ENCODE measurements at regions not wholly inside any gene's neighbourhood (a gene's known extent, or its start where the extent isn't known, plus 50 kb on each side); places are given as distances from the start of the nearest gene placed in this dataset.
"Not testable (repeated sequence)": the region's sequence is repeated elsewhere in the genome, so short reads cannot be mapped to it uniquely, and the experiment has no call there.

DNA sequence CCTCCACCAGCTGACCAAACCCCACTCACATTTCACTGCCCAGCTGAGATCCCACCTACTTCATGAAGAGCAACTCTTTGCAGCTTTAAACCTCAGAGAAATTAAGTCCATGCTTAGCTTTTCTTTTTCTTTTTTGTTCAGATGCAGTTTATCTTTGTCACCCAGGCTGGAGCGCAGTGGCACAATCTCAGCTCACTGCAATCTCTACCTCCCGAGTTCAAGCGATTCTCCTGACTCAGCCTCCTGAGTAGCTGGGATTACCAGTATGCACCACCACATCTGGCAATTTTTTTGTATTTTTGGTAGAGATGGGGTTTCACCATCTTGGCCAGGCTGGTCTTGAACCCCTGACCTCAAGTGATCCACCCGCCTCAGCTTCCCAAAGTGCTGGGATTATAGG, 70.1 kb upstream of the ZSCAN2 start:
- ATAC-seq; intact Hi-C loops (cut with DNase I): not testable (repeated sequence)

GRCh38 chr15:84531223-84531622, 69.6 kb upstream of the ZSCAN2 start:
- intact Hi-C loops (cut with DNase I); DNase-seq (ENCODE audit: low spot score); ATAC-seq: not testable (repeated sequence)

More for the DNA sequence above, 70.1 kb upstream of the ZSCAN2 start:
- not testable (repeated sequence) for DNase-seq (ENCODE audit: low spot score)

DNA sequence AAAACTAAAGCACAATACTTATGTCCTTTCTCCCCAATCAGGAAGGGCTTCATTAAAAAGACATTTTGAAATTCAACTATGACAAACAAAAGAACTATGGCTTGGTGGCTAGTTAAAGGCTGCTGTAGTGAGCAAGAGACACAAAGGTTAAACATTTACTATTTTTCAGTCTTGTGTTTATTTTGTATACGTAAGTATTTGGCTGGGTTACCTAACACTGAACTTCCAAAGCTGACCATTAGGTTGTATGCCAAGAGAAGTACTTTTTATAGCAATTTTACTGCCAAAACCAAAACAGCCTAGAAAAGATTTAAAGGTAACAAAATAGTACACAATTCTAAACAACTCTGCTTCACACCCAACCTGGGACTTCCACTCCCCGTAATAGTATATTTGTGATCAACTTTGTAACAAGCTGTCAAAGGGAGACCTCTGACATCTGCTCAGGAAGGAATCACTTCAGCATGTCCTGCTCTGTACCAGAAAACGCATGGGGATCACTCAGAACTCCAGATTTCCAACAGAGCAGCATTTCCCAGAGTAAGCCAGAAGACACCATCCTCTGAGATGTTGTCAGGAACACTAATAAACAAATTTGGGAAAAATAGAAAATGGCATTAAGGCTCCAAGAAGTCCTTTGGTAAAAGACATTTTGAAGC, 69.0 kb upstream of the ZSCAN2 start:
- ATAC-seq; DNase-seq (ENCODE audit: low spot score); intact Hi-C loops (cut with DNase I): not testable (repeated sequence)

DNA sequence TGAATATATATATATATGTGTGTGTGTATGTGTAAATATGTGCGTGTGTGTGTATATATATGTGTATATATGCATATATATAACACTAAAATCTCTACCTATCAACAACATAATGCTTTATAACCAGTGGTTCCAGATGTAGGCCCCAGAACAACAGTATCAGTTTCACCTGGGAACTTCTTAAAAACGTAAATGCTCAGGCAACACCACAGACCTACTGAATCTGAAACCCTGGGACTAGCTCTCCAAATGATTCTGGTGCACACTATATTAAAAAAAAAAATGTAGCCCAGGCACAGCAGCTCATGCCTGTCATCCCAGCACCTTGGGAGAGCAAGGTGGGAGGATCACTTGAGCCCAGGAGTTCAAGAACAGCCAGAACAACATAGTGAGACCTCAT, 67.1 kb upstream of the ZSCAN2 start:
- intact Hi-C loops (cut with DNase I); ATAC-seq; DNase-seq (ENCODE audit: low spot score): not testable (repeated sequence)

- intact Hi-C loops (cut with DNase I); ATAC-seq; DNase-seq (ENCODE audit: low spot score): not testable (repeated sequence)
These were observed 66.1 kb upstream of the ZSCAN2 start for GRCh38 chr15:84534561-84535235.

DNA sequence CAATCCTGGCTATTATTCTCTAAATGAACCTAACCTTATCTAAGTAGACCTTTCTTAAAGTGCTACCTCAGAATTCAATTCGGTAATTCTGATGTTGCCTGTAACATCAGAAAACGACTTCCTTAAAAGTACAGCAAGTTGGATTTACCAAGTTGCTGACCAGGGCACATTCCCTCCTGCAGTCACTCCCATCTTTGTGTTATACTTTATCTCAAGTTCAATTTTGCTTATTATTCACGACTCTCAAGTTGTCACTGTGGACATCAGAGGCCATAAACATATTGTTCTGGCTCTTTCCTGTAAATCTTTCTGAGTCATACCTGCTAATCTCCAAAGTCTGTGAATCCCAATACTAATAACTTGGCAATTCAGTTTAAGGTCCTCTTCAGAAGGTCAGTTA, 64.6 kb upstream of the ZSCAN2 start:
- intact Hi-C loops (cut with DNase I); ATAC-seq: not testable (repeated sequence)

DNA sequence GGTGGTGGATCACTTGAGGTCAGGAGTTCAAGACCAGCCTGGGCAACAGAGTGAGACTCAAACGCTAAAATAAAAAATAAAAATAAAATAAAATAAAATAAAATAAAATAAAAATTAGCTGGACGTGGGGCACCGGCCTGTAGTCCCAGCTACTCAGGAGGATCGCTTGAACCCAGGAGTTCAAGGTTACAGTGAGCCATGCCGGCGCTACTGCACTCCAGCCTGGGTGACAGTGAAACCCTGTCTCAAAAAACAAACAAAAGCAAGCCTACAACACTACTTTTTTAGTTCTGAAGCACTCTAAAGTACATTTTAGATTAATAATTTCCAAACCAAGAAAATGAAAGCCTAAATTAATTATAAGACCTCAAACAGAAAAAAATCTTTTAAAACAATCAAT, 56.2 kb upstream of the ZSCAN2 start:
- ATAC-seq; intact Hi-C loops (cut with DNase I); DNase-seq (ENCODE audit: low spot score): not testable (repeated sequence)

More for the DNA sequence above, 64.6 kb upstream of the ZSCAN2 start:
- not testable (repeated sequence) for DNase-seq (ENCODE audit: low spot score)

GRCh38 chr15:84547150-84547549, 53.7 kb upstream of the ZSCAN2 start:
- DNase-seq (ENCODE audit: low spot score); ATAC-seq; intact Hi-C loops (cut with DNase I): not testable (repeated sequence)

DNA sequence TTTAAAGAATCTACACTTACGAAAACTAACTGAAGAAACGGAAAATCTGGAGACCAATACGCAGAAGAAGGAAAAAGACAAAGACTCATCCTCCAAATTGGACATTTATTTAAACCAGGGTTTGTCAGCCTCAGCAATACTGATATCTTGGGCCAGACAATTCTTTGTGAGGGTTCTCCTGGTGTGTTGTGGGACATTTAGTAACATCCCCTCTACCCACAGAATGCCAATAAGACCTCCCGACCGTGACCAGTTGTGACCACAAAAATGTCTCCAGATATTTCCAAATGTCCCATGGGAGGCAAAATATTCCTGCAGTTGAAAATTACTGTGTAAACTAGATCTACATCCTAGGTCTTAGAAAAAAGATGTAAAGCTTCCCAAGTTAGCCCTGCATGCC, 50.3 kb upstream of the ZSCAN2 start:
- not testable (repeated sequence) for DNase-seq (ENCODE audit: low spot score); ATAC-seq

More for the DNA sequence above, 50.3 kb upstream of the ZSCAN2 start:
- intact Hi-C loops (cut with DNase I), result not testable (repeated sequence)

Data from sciatic nerve (tissue), 2 donors.